ENCODE measurements at regions not wholly inside any gene's neighbourhood (a gene's known extent, or its start where the extent isn't known, plus 50 kb on each side); places are given as distances from the start of the nearest gene placed in this dataset.

GRCh38 chr5:101955891-101956290 is 340.2 kb downstream of the SLCO4C1 start:
- no peak overlapping the region for H3K9ac ChIP-seq (ENCODE audit: insufficient read depth, low read depth, low read length)
- 78% methylated on average over 1 of the region's 1 CpG for WGBS (ENCODE audit: low lambda C conversion rate)
- TF ChIP-seq SIX1 (CRISPR knock-in tag; IDR thresholded peaks at IDR 0.05; ENCODE audit: borderline replicate concordance) (no peak), GLI4 (CRISPR knock-in tag; IDR thresholded peaks at IDR 0.05; ENCODE audit: borderline replicate concordance) (no peak), ZBTB37 (CRISPR knock-in tag; IDR thresholded peaks at IDR 0.05) (no peak), TCF12 (IDR thresholded peaks at IDR 0.05) (no peak), TCF12 (CRISPR knock-in tag; IDR thresholded peaks at IDR 0.05) (no peak), ZNF839 (CRISPR knock-in tag; IDR thresholded peaks at IDR 0.05; ENCODE audit: borderline replicate concordance) (no peak), JDP2 (CRISPR knock-in tag; IDR thresholded peaks at IDR 0.05; ENCODE audit: borderline replicate concordance) (no peak), ZNF703 (CRISPR knock-in tag; IDR thresholded peaks at IDR 0.05; ENCODE audit: borderline replicate concordance) (no peak)
- TF ChIP-seq, protein P1, sequence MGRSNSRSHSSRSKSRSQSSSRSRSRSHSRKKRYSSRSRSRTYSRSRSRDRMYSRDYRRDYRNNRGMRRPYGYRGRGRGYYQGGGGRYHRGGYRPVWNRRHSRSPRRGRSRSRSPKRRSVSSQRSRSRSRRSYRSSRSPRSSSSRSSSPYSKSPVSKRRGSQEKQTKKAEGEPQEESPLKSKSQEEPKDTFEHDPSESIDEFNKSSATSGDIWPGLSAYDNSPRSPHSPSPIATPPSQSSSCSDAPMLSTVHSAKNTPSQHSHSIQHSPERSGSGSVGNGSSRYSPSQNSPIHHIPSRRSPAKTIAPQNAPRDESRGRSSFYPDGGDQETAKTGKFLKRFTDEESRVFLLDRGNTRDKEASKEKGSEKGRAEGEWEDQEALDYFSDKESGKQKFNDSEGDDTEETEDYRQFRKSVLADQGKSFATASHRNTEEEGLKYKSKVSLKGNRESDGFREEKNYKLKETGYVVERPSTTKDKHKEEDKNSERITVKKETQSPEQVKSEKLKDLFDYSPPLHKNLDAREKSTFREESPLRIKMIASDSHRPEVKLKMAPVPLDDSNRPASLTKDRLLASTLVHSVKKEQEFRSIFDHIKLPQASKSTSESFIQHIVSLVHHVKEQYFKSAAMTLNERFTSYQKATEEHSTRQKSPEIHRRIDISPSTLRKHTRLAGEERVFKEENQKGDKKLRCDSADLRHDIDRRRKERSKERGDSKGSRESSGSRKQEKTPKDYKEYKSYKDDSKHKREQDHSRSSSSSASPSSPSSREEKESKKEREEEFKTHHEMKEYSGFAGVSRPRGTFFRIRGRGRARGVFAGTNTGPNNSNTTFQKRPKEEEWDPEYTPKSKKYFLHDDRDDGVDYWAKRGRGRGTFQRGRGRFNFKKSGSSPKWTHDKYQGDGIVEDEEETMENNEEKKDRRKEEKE (IDR thresholded peaks at IDR 0.05) = no peak
- POLR2A ChIA-PET = no interaction called here
- DNase-seq (ENCODE audit: low spot score) (no peak), FAIRE-seq (no peak), ATAC-seq (no peak)
- H3K36me3 ChIP-seq (replicated peaks in 1 of 2; ENCODE audit: control insufficient read depth in 1 of 2, insufficient read depth in 2 of 2, low read length in 2 of 2) = no peaks in the 10 kb centered on the region
- no peak overlapping the region for H2AFZ ChIP-seq (ENCODE audit: low read length)
- H3K4me1 ChIP-seq (ENCODE audit: insufficient read depth, low read length) = no peaks in the 10 kb centered on the region
- in situ Hi-C loops (cut with HindIII; ENCODE audit: extremely low pct_ligation_motif_present, low pct_unique_long_range_greater_than_20kb) (no loop called here), intact Hi-C loops (cut with micrococcal nuclease; ENCODE audit: unreplicated experiment) (no loop called here)
- H4K20me1 ChIP-seq (ENCODE audit: insufficient read depth, low read length) = no peaks in the 10 kb centered on the region
- CTCF ChIA-PET (ENCODE audit: low intra/inter-chr PET ratio, low total read pairs) = no interaction called here
- no peak overlapping the region for H3K27ac ChIP-seq (ENCODE audit: extremely low read length, insufficient read depth, low read length)
- no peaks in the 10 kb centered on the region for H3K79me2 ChIP-seq (ENCODE audit: insufficient read depth, low read length)
- H3K9me3 ChIP-seq (ENCODE audit: low read length) = no peaks in the 10 kb centered on the region
- no peak overlapping the region for H3K4me2 ChIP-seq (ENCODE audit: low read depth, low read length)
- no TSS peak for BruUV-seq (replicated peaks)
- H3K4me3 ChIP-seq (replicated peaks in 1 of 3; ENCODE audit: insufficient read depth in 1 of 3, low read depth in 2 of 3, low read length in 3 of 3) = no peak overlapping the region
- no peaks in the 10 kb centered on the region; a peak in 1 of 5 replicates for H3K27me3 ChIP-seq (ENCODE audit: control insufficient read depth in 1 of 2, insufficient read depth in 2 of 2, low read length in 2 of 2)
